Kidney (tissue), 13 donors: ENCODE measurements at regions not wholly inside any gene's neighbourhood (a gene's known extent, or its start where the extent isn't known, plus 50 kb on each side); places are given as distances from the start of the nearest gene placed in this dataset.
"Not testable (repeated sequence)": the region's sequence is repeated elsewhere in the genome, so short reads cannot be mapped to it uniquely, and the experiment has no call there.

ENCODE experiments used
- DNase-seq, 5 donors: peaks; one replicate each; pipeline ENCODE4 v3.0.0-alpha.2; 2013 to 2020
- FAIRE-seq: peaks from 2 replicates; lab custom pipeline; 2012; peaks lifted over from hg19 to GRCh38; lab: Jason Lieb, UNC
- H3K27ac ChIP-seq, 2 donors: one replicate each; pipeline ENCODE4 v1.7.0; 2013; ENCODE audit warnings: low read depth in 2 of 2, low read length in 2 of 2, inconsistent platforms in 1 of 2
- H3K27me3 ChIP-seq: one replicate; pipeline ENCODE4 v1.7.1; 2013; ENCODE audit warnings: low read length, inconsistent platforms; ENCODE audit not compliant: control insufficient read depth, insufficient read depth
- H3K36me3 ChIP-seq, 3 donors: one replicate each; pipeline versions ENCODE4 v1.7.0 to v1.7.1; 2013; ENCODE audit warnings: low read length in 3 of 3, control low read depth in 1 of 3, inconsistent platforms in 1 of 3; ENCODE audit not compliant: insufficient read depth in 3 of 3, control insufficient read depth in 2 of 3
- H3K4me1 ChIP-seq, 3 donors: one replicate each; pipeline versions ENCODE4 v1.7.0 to v1.7.1; 2013; ENCODE audit warnings: low read length in 3 of 3, inconsistent platforms in 1 of 3, low read depth in 1 of 3; ENCODE audit not compliant: control insufficient read depth in 2 of 3, insufficient read depth in 2 of 3
- H3K4me3 ChIP-seq, 3 donors: one replicate each; pipeline versions ENCODE4 v1.7.0 to v1.8.1; 2013; ENCODE audit warnings: low read length in 3 of 3, control low read depth in 1 of 3, inconsistent platforms in 1 of 3
- H3K9ac ChIP-seq, 3 donors: one replicate each; pipeline versions ENCODE4 v1.7.0 to v1.7.1; 2013; ENCODE audit warnings: low read length in 3 of 3, control low read depth in 1 of 3, inconsistent platforms in 1 of 3
- H3K9me3 ChIP-seq, 3 donors: one replicate each; pipeline versions ENCODE4 v1.7.0 to v1.7.1; 2013; ENCODE audit warnings: low read length in 3 of 3, control low read depth in 1 of 3, inconsistent platforms in 1 of 3; ENCODE audit not compliant: control insufficient read depth in 2 of 3, insufficient read depth in 1 of 3
- CTCF ChIP-seq: IDR thresholded peaks from 3 replicates; pipeline ENCODE4 v1.5.1; 2012; ENCODE audit warnings: mild to moderate bottlenecking, moderate library complexity, borderline replicate concordance; ENCODE audit not compliant: insufficient read depth; ENCODE audit errors: extremely low read depth
- intact Hi-C: fragments of 100-400 bp; cut with DNase I; formaldehyde crosslinking; loops from one replicate; pipeline ENCODE4 v1.11.1; 2022
- donor health status: control.
- donor health status: control.
- donor health status: control.
- donor health status: control.
- donor health status: control.
- donor health status: DM: yes; HTN: yes; CAD: no.
- donor health status: Normal renal cell carcinoma (clear cell type).

- H3K36me3 ChIP-seq, H3K4me3 ChIP-seq, H3K27me3 ChIP-seq, H3K4me1 ChIP-seq, H3K27ac ChIP-seq, FAIRE-seq, intact Hi-C loops, DNase-seq, H3K9ac ChIP-seq, H3K9me3 ChIP-seq: not testable (repeated sequence)
These were observed 476.0 kb upstream of the CHD1 start for GRCh38 chr5:99404764-99405302.

- H3K36me3 ChIP-seq, H3K27ac ChIP-seq, H3K4me1 ChIP-seq, H3K4me3 ChIP-seq, intact Hi-C loops, H3K9ac ChIP-seq, H3K9me3 ChIP-seq, DNase-seq, FAIRE-seq, H3K27me3 ChIP-seq: not testable (repeated sequence)
These were observed 471.8 kb upstream of the CHD1 start for GRCh38 chr5:99400571-99400970.

DNA sequence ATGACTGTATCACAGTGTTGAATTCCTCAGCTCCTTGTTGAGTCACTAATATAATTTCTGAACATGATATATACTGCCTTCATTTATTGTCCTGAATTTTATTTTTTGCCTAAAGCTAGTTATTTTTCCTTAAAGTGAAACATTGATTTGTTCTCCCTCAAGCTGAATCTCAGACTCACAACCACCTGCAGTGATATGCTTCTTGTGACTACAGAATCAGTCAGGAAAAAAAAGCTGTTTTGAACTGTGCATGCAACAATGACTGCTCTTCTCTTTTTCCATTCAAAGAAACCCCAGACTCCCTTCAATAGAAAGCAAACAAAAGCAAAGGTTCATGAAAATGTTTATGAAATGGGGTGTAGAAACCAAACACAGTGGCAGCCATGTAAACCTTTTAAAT, 470.2 kb upstream of the CHD1 start:
- intact Hi-C loops = no loop called here
- no peak for TF ChIP-seq CTCF

DNA sequence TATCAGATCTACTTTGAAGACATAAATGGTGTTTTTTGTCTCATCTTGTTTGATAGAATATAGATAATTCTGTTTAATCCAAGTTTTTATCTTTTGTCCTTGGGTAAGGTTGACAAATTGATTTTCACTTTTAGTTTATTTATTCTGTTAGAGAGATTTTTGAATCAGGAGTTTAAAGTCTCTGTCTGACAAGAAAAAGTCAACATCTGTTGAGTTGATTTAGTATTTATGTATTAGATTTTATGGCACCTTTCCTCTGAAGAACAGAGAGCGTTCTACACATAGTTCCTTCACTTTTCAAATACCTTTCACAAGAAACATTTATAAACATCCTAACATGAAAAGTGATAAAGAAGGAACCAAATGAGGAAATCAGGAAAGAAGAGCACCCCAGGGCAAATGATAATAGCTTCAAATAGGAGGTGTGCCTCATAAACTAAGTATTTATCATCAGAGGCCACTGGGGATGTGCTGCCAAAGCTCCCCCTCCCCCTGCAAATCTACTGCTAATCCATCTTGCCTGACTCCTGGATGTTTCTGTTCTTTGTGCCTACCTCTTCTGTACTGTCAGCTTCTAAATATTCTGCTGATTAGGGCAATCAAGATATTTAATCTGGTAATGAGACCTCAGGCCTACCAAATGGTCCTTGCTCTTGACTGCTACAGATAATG, 457.7 kb upstream of the CHD1 start:
- FAIRE-seq = no peak

More for the DNA sequence above, 470.2 kb upstream of the CHD1 start:
- Histone ChIP-seq H3K4me1 (no peaks in the 10 kb centered on the region), H3K36me3 (no peaks in the 10 kb centered on the region), H3K27ac (no peak overlapping the region), H3K4me3 (no peak overlapping the region), H3K9ac (no peak overlapping the region), H3K27me3 (no peaks in the 10 kb centered on the region), H3K9me3 (no peaks in the 10 kb centered on the region)
- FAIRE-seq (no peak), DNase-seq (no peak)

More for the DNA sequence above, 457.7 kb upstream of the CHD1 start:
- no peak for TF ChIP-seq CTCF
- H3K9me3 ChIP-seq = peaks cover 0 to 4% (median 0%) of the 10 kb centered on the region in 3 donors
- H3K36me3 ChIP-seq = no peaks in the 10 kb centered on the region
- H3K27me3 ChIP-seq = no peaks in the 10 kb centered on the region
- intact Hi-C loops = no loop called here
- no peak overlapping the region for H3K9ac ChIP-seq
- no peaks in the 10 kb centered on the region for H3K4me1 ChIP-seq
- no peak overlapping the region for H3K4me3 ChIP-seq
- DNase-seq = no peak
- no peak overlapping the region for H3K27ac ChIP-seq
